ENCODE measurements at regions not wholly inside any gene's neighbourhood (a gene's known extent, or its start where the extent isn't known, plus 50 kb on each side); places are given as distances from the start of the nearest gene placed in this dataset.

GRCh38 chr6:163857421-163857820 is 442.9 kb downstream of the QKI start:
- no peak overlapping the region for H3K27ac ChIP-seq
- no peak for DNase-seq (ENCODE audit: extremely low spot score in 2 of 2)
- H3K4me3 ChIP-seq = no peak overlapping the region
- no peak for TF ChIP-seq POLR2A (IDR thresholded peaks at IDR 0.05)
- no peak for TF ChIP-seq POLR2AphosphoS5 (IDR thresholded peaks at IDR 0.05; ENCODE audit: insufficient read depth in 1 of 2, low read depth in 1 of 2)
- no peak for TF ChIP-seq CTCF (IDR thresholded peaks at IDR 0.05)
- H3K4me1 ChIP-seq = no peaks in the 10 kb centered on the region
- H3K27me3 ChIP-seq = no peaks in the 10 kb centered on the region
- no peaks in the 10 kb centered on the region for H3K36me3 ChIP-seq
- no peaks in the 10 kb centered on the region for H3K9me3 ChIP-seq
- intact Hi-C loops (cut with DNase I) = no loop called here

GRCh38 chr6:163850874-163851273 is 436.4 kb downstream of the QKI start:
- Histone ChIP-seq H3K4me1 (no peaks in the 10 kb centered on the region), H3K27me3 (no peaks in the 10 kb centered on the region), H3K27ac (no peak overlapping the region), H3K36me3 (no peaks in the 10 kb centered on the region), H3K9me3 (peaks cover 11% of the 10 kb centered on the region), H3K4me3 (no peak overlapping the region)
- no peak for DNase-seq (ENCODE audit: extremely low spot score in 2 of 2)
- intact Hi-C loops (cut with DNase I) = no loop called here
- TF ChIP-seq POLR2AphosphoS5 (IDR thresholded peaks at IDR 0.05; ENCODE audit: insufficient read depth in 1 of 2, low read depth in 1 of 2) (no peak), CTCF (IDR thresholded peaks at IDR 0.05) (no peak), POLR2A (IDR thresholded peaks at IDR 0.05) (no peak)

- intact Hi-C loops (cut with DNase I) = no loop called here
- no peak overlapping the region for H3K27ac ChIP-seq
- H3K4me1 ChIP-seq = no peaks in the 10 kb centered on the region
- no peaks in the 10 kb centered on the region for H3K9me3 ChIP-seq
- H3K4me3 ChIP-seq = no peak overlapping the region
- TF ChIP-seq CTCF (IDR thresholded peaks at IDR 0.05) (no peak), POLR2AphosphoS5 (IDR thresholded peaks at IDR 0.05; ENCODE audit: insufficient read depth in 1 of 2, low read depth in 1 of 2) (no peak), POLR2A (IDR thresholded peaks at IDR 0.05) (no peak)
- no peaks in the 10 kb centered on the region for H3K36me3 ChIP-seq
- H3K27me3 ChIP-seq = no peaks in the 10 kb centered on the region
- DNase-seq (ENCODE audit: extremely low spot score in 2 of 2) = no peak
Measured at GRCh38 chr6:163844761-163845160, 430.2 kb downstream of the QKI start.

- intact Hi-C loops (cut with DNase I) = no loop called here
- no peak for TF ChIP-seq POLR2AphosphoS5 (IDR thresholded peaks at IDR 0.05; ENCODE audit: insufficient read depth in 1 of 2, low read depth in 1 of 2)
- TF ChIP-seq POLR2A (IDR thresholded peaks at IDR 0.05) = no peak
- no peak for TF ChIP-seq CTCF (IDR thresholded peaks at IDR 0.05)
- no peaks in the 10 kb centered on the region for H3K4me1 ChIP-seq
- no peak for DNase-seq (ENCODE audit: extremely low spot score in 2 of 2)
- no peaks in the 10 kb centered on the region for H3K9me3 ChIP-seq
- H3K27ac ChIP-seq = no peak overlapping the region
- no peaks in the 10 kb centered on the region for H3K27me3 ChIP-seq
- no peaks in the 10 kb centered on the region for H3K36me3 ChIP-seq
- no peak overlapping the region for H3K4me3 ChIP-seq
Measured at GRCh38 chr6:163844357-163844756, 429.8 kb downstream of the QKI start.

GRCh38 chr6:163843218-163843617 is 428.7 kb downstream of the QKI start:
- Histone ChIP-seq H3K9me3 (no peaks in the 10 kb centered on the region), H3K36me3 (no peaks in the 10 kb centered on the region), H3K27ac (no peak overlapping the region), H3K27me3 (no peaks in the 10 kb centered on the region), H3K4me3 (no peak overlapping the region), H3K4me1 (peaks cover 2% of the 10 kb centered on the region)
- TF ChIP-seq POLR2AphosphoS5 (IDR thresholded peaks at IDR 0.05; ENCODE audit: insufficient read depth in 1 of 2, low read depth in 1 of 2) (no peak), POLR2A (IDR thresholded peaks at IDR 0.05) (no peak), CTCF (IDR thresholded peaks at IDR 0.05) (no peak)
- DNase-seq (ENCODE audit: extremely low spot score in 2 of 2) = no peak
- intact Hi-C loops (cut with DNase I) = no loop called here
